Panc1 (cell line): ENCODE measurements at regions not wholly inside any gene's neighbourhood (a gene's known extent, or its start where the extent isn't known, plus 50 kb on each side); places are given as distances from the start of the nearest gene placed in this dataset.

Experiments used
- ATAC-seq: fragments of 200-7000 bp; cut with Tn5 transposase; 2 replicates; pipeline ENCODE4 v1.9.1; 2020; ENCODE audit warnings: mild to moderate bottlenecking, moderate library complexity
- BruUV-seq: library from RNA; stranded (reverse); fragments of 400-500 nt; replicated peaks from 2 replicates; lab custom pipeline; 2021; lab: Mats Ljungman, UMichigan
- CTCF ChIA-PET: fragments of 300-600 bp; sonication (Branson Sonifier 250); formaldehyde crosslinking; loops from one replicate; lab custom pipeline; 2022; ENCODE audit warnings: antibody characterized with exemption; lab: Charles Lee
- POLR2A ChIA-PET: fragments of 300-600 bp; sonication (Branson Sonifier 250); formaldehyde crosslinking; loops from one replicate; lab custom pipeline; 2022; ENCODE audit warnings: antibody characterized with exemption; lab: Charles Lee
- DNase-seq: peaks from one replicate; pipeline ENCODE4 v3.0.0-alpha.2; 2010; ENCODE audit warnings: low read depth, low spot score
- H3K27ac ChIP-seq: 2 replicates; pipeline ENCODE4 v1.5.1; 2011; ENCODE audit warnings: mild to moderate bottlenecking, low read length, inconsistent platforms
- H3K27me3 ChIP-seq: fragments of 200-500 bp; sonication (Bioruptor generic); 2 replicates; pipeline ENCODE4 v1.6.0; 2014; ENCODE audit warnings: low read length, inconsistent platforms; ENCODE audit not compliant: control insufficient read depth, insufficient read depth
- H3K36me3 ChIP-seq: fragments of 200-500 bp; sonication (Bioruptor generic); 2 replicates; pipeline ENCODE4 v1.5.1; 2014; ENCODE audit warnings: inconsistent platforms, mild to moderate bottlenecking, low read length, moderate library complexity; ENCODE audit not compliant: control insufficient read depth, insufficient read depth
- H3K4me1 ChIP-seq: 2 replicates; pipeline ENCODE4 v1.5.1; 2011; ENCODE audit warnings: inconsistent platforms, mild to moderate bottlenecking, low read length, moderate library complexity; ENCODE audit not compliant: control insufficient read depth, insufficient read depth
- H3K4me3 ChIP-seq, 2 experiments: 2 replicates each; pipeline ENCODE4 v1.5.1; 2011 to 2012; ENCODE audit warnings: low read depth in 2 of 2, low read length in 2 of 2, mild to moderate bottlenecking in 2 of 2, inconsistent platforms in 1 of 2, moderate library complexity in 1 of 2
- H3K9me3 ChIP-seq: fragments of 200-500 bp; sonication (Bioruptor generic); 2 replicates; pipeline ENCODE4 v1.5.1; 2014; ENCODE audit warnings: low read depth, mild to moderate bottlenecking, inconsistent platforms, low read length, moderate library complexity; ENCODE audit not compliant: control insufficient read depth, insufficient read depth
- CTCF ChIP-seq: fragments of 450-650 bp; IDR thresholded peaks from 2 replicates; pipeline ENCODE4 v1.5.1; 2017; ENCODE audit warnings: mild to moderate bottlenecking
- POLR2AphosphoS5 ChIP-seq: IDR thresholded peaks from 2 replicates; pipeline ENCODE4 v1.6.1; 2012; ENCODE audit warnings: mild to moderate bottlenecking, low read depth, low read length, moderate library complexity
- REST ChIP-seq, 2 experiments: IDR thresholded peaks; 2 replicates each; pipeline ENCODE4 v1.6.1; 2011 to 2012; ENCODE audit warnings: low read depth in 2 of 2, control low read depth in 1 of 2, low read length in 1 of 2, mild to moderate bottlenecking in 1 of 2, moderate library complexity in 1 of 2; ENCODE audit not compliant: insufficient read depth in 1 of 2
- SIN3A ChIP-seq: IDR thresholded peaks from 2 replicates; pipeline ENCODE4 v1.6.1; 2012; ENCODE audit warnings: low read depth, mild to moderate bottlenecking, low read length, moderate library complexity, borderline replicate concordance; ENCODE audit not compliant: insufficient read depth
- TCF7L2 ChIP-seq: IDR thresholded peaks from 2 replicates; pipeline ENCODE4 v1.6.1; 2011; ENCODE audit warnings: mild to moderate bottlenecking, low read depth, low read length, inconsistent platforms
- in situ Hi-C: cut with HindIII; loops from 2 replicates; pipeline ENCODE4 v1.10.0; 2016; ENCODE audit warnings: low sequenced_read_pairs, low pct_unique_long_range_greater_than_20kb
- intact Hi-C: fragments of 100-400 bp; cut with micrococcal nuclease; formaldehyde crosslinking; loops from one replicate; pipeline ENCODE4 v1.10.0; 2022; ENCODE audit not compliant: unreplicated experiment

GRCh38 chr3:66825375-66825774, 172.7 kb upstream of the KBTBD8 start:
- intact Hi-C loops, result no loop called here
- Histone ChIP-seq H3K27ac (no peak overlapping the region), H3K9me3 (no peaks in the 10 kb centered on the region), H3K27me3 (no peaks in the 10 kb centered on the region), H3K36me3 (no peaks in the 10 kb centered on the region), H3K4me1 (no peaks in the 10 kb centered on the region), H3K4me3 (no peak overlapping the region)
- ATAC-seq (no peak), DNase-seq (no peak)
- POLR2A ChIA-PET, result no interaction called here
- in situ Hi-C loops, result no loop called here
- TF ChIP-seq SIN3A, result no peak
- no peak for TF ChIP-seq REST (IDR thresholded peaks at IDR 0.05; ENCODE audit: insufficient read depth in 1 of 2, low read depth in 2 of 2, low read length in 1 of 2)
- TF ChIP-seq CTCF, result no peak
- no peak for TF ChIP-seq POLR2AphosphoS5
- CTCF ChIA-PET, result no interaction called here
- no TSS peak for BruUV-seq

GRCh38 chr3:66827726-66828125, 170.4 kb upstream of the KBTBD8 start:
- CTCF ChIA-PET, result no interaction called here
- Histone ChIP-seq H3K9me3 (no peaks in the 10 kb centered on the region), H3K27ac (no peak overlapping the region), H3K4me1 (no peaks in the 10 kb centered on the region), H3K4me3 (no peak overlapping the region), H3K27me3 (no peaks in the 10 kb centered on the region), H3K36me3 (no peaks in the 10 kb centered on the region)
- POLR2A ChIA-PET, result no interaction called here
- DNase-seq, result no peak
- no TSS peak for BruUV-seq
- TF ChIP-seq REST (IDR thresholded peaks at IDR 0.05; ENCODE audit: insufficient read depth in 1 of 2, low read depth in 2 of 2, low read length in 1 of 2) (no peak), POLR2AphosphoS5 (no peak), SIN3A (no peak), TCF7L2 (no peak), CTCF (no peak)
- intact Hi-C loops (no loop called here), in situ Hi-C loops (no loop called here)
- ATAC-seq, result no peak
